Effector CD8-positive, alpha-beta T cell (primary cell): ENCODE measurements at regions not wholly inside any gene's neighbourhood (a gene's known extent, or its start where the extent isn't known, plus 50 kb on each side); places are given as distances from the start of the nearest gene placed in this dataset.

ENCODE experiments used
- DNase-seq: peaks from one replicate; lab custom pipeline; 2025; lab: John Stamatoyannopoulos, UW

- DNase-seq = no peak
Measured at GRCh38 chr10:3538656-3539531, 246.1 kb downstream of the KLF6 start.

- no peak for DNase-seq
Measured at GRCh38 chr10:3538291-3538655, 246.7 kb downstream of the KLF6 start.

GRCh38 chr10:3537518-3537917 lies 247.5 kb downstream of the KLF6 start:
- no peak for DNase-seq

- DNase-seq = no peak
Measured at GRCh38 chr10:3535001-3535400, 250.0 kb downstream of the KLF6 start.

GRCh38 chr10:3534433-3534832 lies 250.6 kb downstream of the KLF6 start:
- no peak for DNase-seq

GRCh38 chr10:3533296-3533695 lies 251.7 kb downstream of the KLF6 start:
- DNase-seq = no peak

GRCh38 chr10:3532644-3533043 lies 252.4 kb downstream of the KLF6 start:
- no peak for DNase-seq

GRCh38 chr10:3531670-3532069 lies 253.3 kb downstream of the KLF6 start:
- no peak for DNase-seq

- no peak for DNase-seq
Measured at GRCh38 chr10:3530783-3531645, 254.0 kb downstream of the KLF6 start.

- no peak for DNase-seq
Measured at GRCh38 chr10:3530346-3530745, 254.7 kb downstream of the KLF6 start.

- DNase-seq = no peak
Measured at GRCh38 chr10:3529691-3530090, 255.3 kb downstream of the KLF6 start.

GRCh38 chr10:3528823-3529403 lies 256.1 kb downstream of the KLF6 start:
- DNase-seq = no peak

GRCh38 chr10:3528271-3528670 lies 256.7 kb downstream of the KLF6 start:
- no peak for DNase-seq

- DNase-seq = no peak
Measured at GRCh38 chr10:3527869-3528268, 257.1 kb downstream of the KLF6 start.

- DNase-seq = no peak
Measured at GRCh38 chr10:3526727-3527501, 258.1 kb downstream of the KLF6 start.

- DNase-seq = no peak
Measured at GRCh38 chr10:3525832-3526449, 259.1 kb downstream of the KLF6 start.

GRCh38 chr10:3524086-3524960 lies 260.7 kb downstream of the KLF6 start:
- DNase-seq = no peak

GRCh38 chr10:3523309-3524050 lies 261.5 kb downstream of the KLF6 start:
- no peak for DNase-seq

GRCh38 chr10:3516923-3517255 lies 268.1 kb downstream of the KLF6 start:
- DNase-seq = no peak
